Keratinocyte (primary cell): ENCODE measurements at regions not wholly inside any gene's neighbourhood (a gene's known extent, or its start where the extent isn't known, plus 50 kb on each side); places are given as distances from the start of the nearest gene placed in this dataset.

ENCODE experiments used
- DNase-seq: peaks from one replicate; pipeline ENCODE4 v3.0.0-alpha.2; 2011; ENCODE audit warnings: low read depth, missing footprints, low spot score
- FAIRE-seq: peaks from 2 replicates; lab custom pipeline; 2011; peaks lifted over from hg19 to GRCh38; lab: Jason Lieb, UNC
- H2AFZ ChIP-seq: 2 replicates; pipeline ENCODE4 v1.6.0; 2012; ENCODE audit warnings: low read length, control low read depth, inconsistent platforms; ENCODE audit not compliant: control insufficient read depth
- H3K27ac ChIP-seq: 2 replicates; pipeline ENCODE4 v1.5.1; 2011; ENCODE audit warnings: low read length; ENCODE audit not compliant: control insufficient read depth, insufficient read depth
- H3K27me3 ChIP-seq: 3 replicates; pipeline ENCODE4 v1.6.0; 2011; ENCODE audit warnings: low read length; ENCODE audit not compliant: control insufficient read depth, insufficient read depth; ENCODE audit errors: extremely low read depth
- H3K36me3 ChIP-seq, 2 experiments: 2 replicates in 1 of 2; 3 replicates in 1 of 2; pipeline ENCODE4 v1.5.1; 2011; ENCODE audit warnings: low read length in 2 of 2, mild to moderate bottlenecking in 1 of 2; ENCODE audit not compliant: control insufficient read depth in 2 of 2, insufficient read depth in 2 of 2; ENCODE audit errors: extremely low read depth in 1 of 2
- H3K4me1 ChIP-seq: 3 replicates; pipeline ENCODE4 v1.5.1; 2011; ENCODE audit warnings: low read length; ENCODE audit not compliant: control insufficient read depth, insufficient read depth; ENCODE audit errors: extremely low read depth
- H3K4me2 ChIP-seq: 3 replicates; pipeline ENCODE4 v1.6.0; 2011; ENCODE audit warnings: low read depth, low read length; ENCODE audit not compliant: control insufficient read depth, insufficient read depth; ENCODE audit errors: extremely low read depth
- H3K4me3 ChIP-seq, 3 experiments: fragments of 200-600 bp in 1 of 3; sonication (generic) in 1 of 3; 2 replicates in 2 of 3; 3 replicates in 1 of 3; pipeline ENCODE4 v1.5.1; 2011 to 2016; ENCODE audit warnings: low read length in 3 of 3, mild to moderate bottlenecking in 3 of 3, control low read depth in 2 of 3, inconsistent platforms in 1 of 3, low read depth in 1 of 3, mixed read lengths in 1 of 3, mixed run types in 1 of 3, moderate library complexity in 1 of 3; ENCODE audit not compliant: control insufficient read depth in 2 of 3, insufficient read depth in 2 of 3; ENCODE audit errors: extremely low read depth in 1 of 3
- H3K79me2 ChIP-seq: 2 replicates; pipeline ENCODE4 v1.6.0; 2012; ENCODE audit warnings: low read length; ENCODE audit not compliant: control insufficient read depth, insufficient read depth
- H3K9ac ChIP-seq: 3 replicates; pipeline ENCODE4 v1.6.0; 2011; ENCODE audit warnings: low read length; ENCODE audit not compliant: control insufficient read depth, insufficient read depth; ENCODE audit errors: extremely low read depth
- H3K9me1 ChIP-seq: 3 replicates; pipeline ENCODE4 v1.6.0; 2011; ENCODE audit warnings: low read length; ENCODE audit not compliant: control insufficient read depth, insufficient read depth; ENCODE audit errors: extremely low read depth
- H3K9me3 ChIP-seq: 2 replicates; pipeline ENCODE4 v1.5.1; 2012; ENCODE audit warnings: low read depth, low read length; ENCODE audit not compliant: control insufficient read depth
- H4K20me1 ChIP-seq: 3 replicates; pipeline ENCODE4 v1.6.0; 2011; ENCODE audit warnings: low read length; ENCODE audit not compliant: control insufficient read depth, insufficient read depth; ENCODE audit errors: extremely low read depth
- EZH2 ChIP-seq: IDR thresholded peaks from one replicate; pipeline ENCODE4 v1.6.1; 2012; ENCODE audit warnings: inconsistent platforms, mild to moderate bottlenecking, low read length, moderate library complexity
- dilution Hi-C: fragments of 300-500 bp; cut with MboI; formaldehyde crosslinking; loops from one replicate; pipeline ENCODE4 v1.7.0; 2020; ENCODE audit warnings: low sequenced_read_pairs; ENCODE audit not compliant: extremely low pct_ligation_motif_present
- TF ChIP-seq, protein P1 (sequence below), 3 experiments: IDR thresholded peaks in 1 of 3; conservative IDR thresholded peaks in 1 of 3; optimal IDR thresholded peaks in 1 of 3; 2 replicates in 2 of 3; 3 replicates in 1 of 3; pipeline versions ENCODE3 to v1.5.1; 2011; ENCODE audit warnings: low read length in 3 of 3, mild to moderate bottlenecking in 3 of 3, moderate library complexity in 2 of 3, control low read depth in 1 of 3, inconsistent platforms in 1 of 3; ENCODE audit not compliant: insufficient read depth in 2 of 3; ENCODE audit errors: extremely low read depth in 1 of 3

- FAIRE-seq: no peak
- H3K4me2 ChIP-seq: no peak overlapping the region
- no peaks in the 10 kb centered on the region for H3K9me3 ChIP-seq
- DNase-seq: no peak
- no peaks in the 10 kb centered on the region for H3K4me1 ChIP-seq
- dilution Hi-C loops: no loop called here
- no peaks in the 10 kb centered on the region for H3K79me2 ChIP-seq
- no peaks in the 10 kb centered on the region for H4K20me1 ChIP-seq
- H3K36me3 ChIP-seq: no peaks in the 10 kb centered on the region
- no peak overlapping the region for H3K27ac ChIP-seq
- H2AFZ ChIP-seq: no peak overlapping the region
- H3K27me3 ChIP-seq: no peaks in the 10 kb centered on the region
- H3K9ac ChIP-seq: no peak overlapping the region
- TF ChIP-seq, protein P1, sequence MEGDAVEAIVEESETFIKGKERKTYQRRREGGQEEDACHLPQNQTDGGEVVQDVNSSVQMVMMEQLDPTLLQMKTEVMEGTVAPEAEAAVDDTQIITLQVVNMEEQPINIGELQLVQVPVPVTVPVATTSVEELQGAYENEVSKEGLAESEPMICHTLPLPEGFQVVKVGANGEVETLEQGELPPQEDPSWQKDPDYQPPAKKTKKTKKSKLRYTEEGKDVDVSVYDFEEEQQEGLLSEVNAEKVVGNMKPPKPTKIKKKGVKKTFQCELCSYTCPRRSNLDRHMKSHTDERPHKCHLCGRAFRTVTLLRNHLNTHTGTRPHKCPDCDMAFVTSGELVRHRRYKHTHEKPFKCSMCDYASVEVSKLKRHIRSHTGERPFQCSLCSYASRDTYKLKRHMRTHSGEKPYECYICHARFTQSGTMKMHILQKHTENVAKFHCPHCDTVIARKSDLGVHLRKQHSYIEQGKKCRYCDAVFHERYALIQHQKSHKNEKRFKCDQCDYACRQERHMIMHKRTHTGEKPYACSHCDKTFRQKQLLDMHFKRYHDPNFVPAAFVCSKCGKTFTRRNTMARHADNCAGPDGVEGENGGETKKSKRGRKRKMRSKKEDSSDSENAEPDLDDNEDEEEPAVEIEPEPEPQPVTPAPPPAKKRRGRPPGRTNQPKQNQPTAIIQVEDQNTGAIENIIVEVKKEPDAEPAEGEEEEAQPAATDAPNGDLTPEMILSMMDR (optimal IDR thresholded peaks at IDR 0.05 in 1 of 3, IDR thresholded peaks at IDR 0.05 in 1 of 3, conservative IDR thresholded peaks at IDR 0.05 in 1 of 3; ENCODE audit: extremely low read depth in 1 of 3, insufficient read depth in 2 of 3, low read length in 3 of 3): no peak
- no peak for TF ChIP-seq EZH2
- no peaks in the 10 kb centered on the region for H3K9me1 ChIP-seq
- H3K4me3 ChIP-seq: no peak overlapping the region
These were observed 370.4 kb upstream of the FGF13 start for GRCh38 chrX:139081965-139082364.

GRCh38 chrX:139079789-139080188, 368.3 kb upstream of the FGF13 start:
- no peak for FAIRE-seq
- Histone ChIP-seq H3K9ac (no peak overlapping the region), H3K9me3 (no peaks in the 10 kb centered on the region), H3K4me1 (no peaks in the 10 kb centered on the region), H3K4me2 (no peak overlapping the region), H3K27me3 (no peaks in the 10 kb centered on the region), H3K4me3 (no peak overlapping the region), H2AFZ (no peak overlapping the region), H3K36me3 (no peaks in the 10 kb centered on the region), H3K79me2 (no peaks in the 10 kb centered on the region), H3K9me1 (no peaks in the 10 kb centered on the region), H3K27ac (no peak overlapping the region), H4K20me1 (no peaks in the 10 kb centered on the region)
- TF ChIP-seq EZH2: no peak
- dilution Hi-C loops: no loop called here
- DNase-seq: no peak

GRCh38 chrX:139078761-139079280, 367.3 kb upstream of the FGF13 start:
- Histone ChIP-seq H3K4me2 (no peak overlapping the region), H2AFZ (no peak overlapping the region), H3K4me3 (no peak overlapping the region), H3K4me1 (no peaks in the 10 kb centered on the region), H4K20me1 (no peaks in the 10 kb centered on the region), H3K36me3 (no peaks in the 10 kb centered on the region), H3K9ac (no peak overlapping the region), H3K79me2 (no peaks in the 10 kb centered on the region), H3K27ac (no peak overlapping the region), H3K9me1 (no peaks in the 10 kb centered on the region), H3K27me3 (no peaks in the 10 kb centered on the region), H3K9me3 (no peaks in the 10 kb centered on the region)
- FAIRE-seq (no peak), DNase-seq (no peak)
- TF ChIP-seq EZH2: no peak
- TF ChIP-seq, protein P1 (optimal IDR thresholded peaks at IDR 0.05 in 1 of 3, IDR thresholded peaks at IDR 0.05 in 1 of 3, conservative IDR thresholded peaks at IDR 0.05 in 1 of 3; ENCODE audit: extremely low read depth in 1 of 3, insufficient read depth in 2 of 3, low read length in 3 of 3): no peak
- dilution Hi-C loops: no loop called here
